Fibroblast of pulmonary artery (primary cell): ENCODE measurements at regions not wholly inside any gene's neighbourhood (a gene's known extent, or its start where the extent isn't known, plus 50 kb on each side); places are given as distances from the start of the nearest gene placed in this dataset.
A peak's percentile ranks its signal among the peaks of the same experiment; 100 is the strongest.

Experiments
- DNase-seq: peaks from one replicate; pipeline ENCODE4 v3.0.0-alpha.2; 2010; ENCODE audit warnings: low read depth
- H3K4me3 ChIP-seq: replicated peaks from 2 replicates; pipeline ENCODE4 v1.5.1; 2011; ENCODE audit warnings: low read depth, mild to moderate bottlenecking, control low read depth, low read length, moderate library complexity
- CTCF ChIP-seq: IDR thresholded peaks from 2 replicates; pipeline ENCODE4 v1.5.1; 2011; ENCODE audit warnings: mild to moderate bottlenecking, control low read depth, low read length, inconsistent platforms; ENCODE audit errors: missing control alignments

- peak overlapping the region; percentile 81 for H3K4me3 ChIP-seq
- peak; percentile 87 for DNase-seq
These were observed 53.6 kb upstream of the IGFBP7 start for GRCh38 chr4:57163530-57164459.

GRCh38 chr4:57162499-57163019 lies 52.4 kb upstream of the IGFBP7 start:
- no peak for TF ChIP-seq CTCF
- H3K4me3 ChIP-seq = no peak overlapping the region
- no peak for DNase-seq

More at GRCh38 chr4:57163530-57164459, 53.6 kb upstream of the IGFBP7 start:
- peak; percentile 78 for TF ChIP-seq CTCF
